Panc1 (cell line): ENCODE measurements at regions not wholly inside any gene's neighbourhood (a gene's known extent, or its start where the extent isn't known, plus 50 kb on each side); places are given as distances from the start of the nearest gene placed in this dataset.

ENCODE experiments used
- ATAC-seq: fragments of 200-7000 bp; cut with Tn5 transposase; 2 replicates; pipeline ENCODE4 v1.9.1; 2020; ENCODE audit warnings: mild to moderate bottlenecking, moderate library complexity
- BruUV-seq: library from RNA; stranded (reverse); fragments of 400-500 nt; replicated peaks from 2 replicates; lab custom pipeline; 2021; lab: Mats Ljungman, UMichigan
- CTCF ChIA-PET: fragments of 300-600 bp; sonication (Branson Sonifier 250); formaldehyde crosslinking; loops from one replicate; lab custom pipeline; 2022; ENCODE audit warnings: antibody characterized with exemption; lab: Charles Lee
- POLR2A ChIA-PET: fragments of 300-600 bp; sonication (Branson Sonifier 250); formaldehyde crosslinking; loops from one replicate; lab custom pipeline; 2022; ENCODE audit warnings: antibody characterized with exemption; lab: Charles Lee
- DNase-seq: peaks from one replicate; pipeline ENCODE4 v3.0.0-alpha.2; 2010; ENCODE audit warnings: low read depth, low spot score
- H3K27ac ChIP-seq: 2 replicates; pipeline ENCODE4 v1.5.1; 2011; ENCODE audit warnings: mild to moderate bottlenecking, low read length, inconsistent platforms
- H3K27me3 ChIP-seq: fragments of 200-500 bp; sonication (Bioruptor generic); 2 replicates; pipeline ENCODE4 v1.6.0; 2014; ENCODE audit warnings: low read length, inconsistent platforms; ENCODE audit not compliant: control insufficient read depth, insufficient read depth
- H3K36me3 ChIP-seq: fragments of 200-500 bp; sonication (Bioruptor generic); 2 replicates; pipeline ENCODE4 v1.5.1; 2014; ENCODE audit warnings: inconsistent platforms, mild to moderate bottlenecking, low read length, moderate library complexity; ENCODE audit not compliant: control insufficient read depth, insufficient read depth
- H3K4me1 ChIP-seq: 2 replicates; pipeline ENCODE4 v1.5.1; 2011; ENCODE audit warnings: inconsistent platforms, mild to moderate bottlenecking, low read length, moderate library complexity; ENCODE audit not compliant: control insufficient read depth, insufficient read depth
- H3K4me3 ChIP-seq, 2 experiments: 2 replicates each; pipeline ENCODE4 v1.5.1; 2011 to 2012; ENCODE audit warnings: low read depth in 2 of 2, low read length in 2 of 2, mild to moderate bottlenecking in 2 of 2, inconsistent platforms in 1 of 2, moderate library complexity in 1 of 2
- H3K9me3 ChIP-seq: fragments of 200-500 bp; sonication (Bioruptor generic); 2 replicates; pipeline ENCODE4 v1.5.1; 2014; ENCODE audit warnings: low read depth, mild to moderate bottlenecking, inconsistent platforms, low read length, moderate library complexity; ENCODE audit not compliant: control insufficient read depth, insufficient read depth
- POLR2AphosphoS5 ChIP-seq: IDR thresholded peaks from 2 replicates; pipeline ENCODE4 v1.6.1; 2012; ENCODE audit warnings: mild to moderate bottlenecking, low read depth, low read length, moderate library complexity
- SIN3A ChIP-seq: IDR thresholded peaks from 2 replicates; pipeline ENCODE4 v1.6.1; 2012; ENCODE audit warnings: low read depth, mild to moderate bottlenecking, low read length, moderate library complexity, borderline replicate concordance; ENCODE audit not compliant: insufficient read depth
- TCF7L2 ChIP-seq: IDR thresholded peaks from 2 replicates; pipeline ENCODE4 v1.6.1; 2011; ENCODE audit warnings: mild to moderate bottlenecking, low read depth, low read length, inconsistent platforms
- in situ Hi-C: cut with HindIII; loops from 2 replicates; pipeline ENCODE4 v1.10.0; 2016; ENCODE audit warnings: low sequenced_read_pairs, low pct_unique_long_range_greater_than_20kb
- intact Hi-C: fragments of 100-400 bp; cut with micrococcal nuclease; formaldehyde crosslinking; loops from one replicate; pipeline ENCODE4 v1.10.0; 2022; ENCODE audit not compliant: unreplicated experiment
- TF ChIP-seq, protein P1 (sequence below), 2 experiments: IDR thresholded peaks; 2 replicates each; pipeline ENCODE4 v1.6.1; 2011 to 2012; ENCODE audit warnings: low read depth in 2 of 2, control low read depth in 1 of 2, low read length in 1 of 2, mild to moderate bottlenecking in 1 of 2, moderate library complexity in 1 of 2; ENCODE audit not compliant: insufficient read depth in 1 of 2
- TF ChIP-seq, protein P2 (sequence below): fragments of 450-650 bp; IDR thresholded peaks from 2 replicates; pipeline ENCODE4 v1.5.1; 2017; ENCODE audit warnings: mild to moderate bottlenecking

DNA sequence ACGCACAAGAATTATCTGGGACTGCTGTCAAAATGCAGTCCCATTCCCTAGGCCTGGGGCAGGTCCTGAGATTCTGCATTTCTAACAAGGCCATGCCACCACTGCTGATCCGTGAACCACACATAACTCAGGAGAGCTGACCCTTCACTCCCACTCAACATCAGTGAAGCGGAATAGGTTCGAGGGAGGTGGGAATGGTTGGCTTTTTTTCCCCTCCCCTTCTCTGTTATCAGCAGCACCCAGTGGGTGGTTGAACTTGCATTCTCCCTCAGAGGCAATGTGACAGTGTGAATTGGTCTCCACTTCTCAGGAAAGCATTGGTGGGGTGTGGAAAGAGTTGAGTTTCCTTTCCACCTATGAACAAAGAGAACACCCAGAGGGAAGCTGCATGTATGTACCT lies 344.3 kb downstream of the GADD45G start:
- in situ Hi-C loops (no loop called here), intact Hi-C loops (no loop called here)
- H3K27ac ChIP-seq, result no peak overlapping the region
- no peaks in the 10 kb centered on the region for H3K36me3 ChIP-seq
- DNase-seq (no peak), ATAC-seq (no peak)
- ChIA-PET POLR2A (no interaction called here), CTCF (no interaction called here)
- no peaks in the 10 kb centered on the region for H3K4me1 ChIP-seq
- no peak overlapping the region for H3K4me3 ChIP-seq
- no TSS peak for BruUV-seq
- TF ChIP-seq SIN3A, result no peak
- TF ChIP-seq POLR2AphosphoS5, result no peak
- TF ChIP-seq, protein P1, sequence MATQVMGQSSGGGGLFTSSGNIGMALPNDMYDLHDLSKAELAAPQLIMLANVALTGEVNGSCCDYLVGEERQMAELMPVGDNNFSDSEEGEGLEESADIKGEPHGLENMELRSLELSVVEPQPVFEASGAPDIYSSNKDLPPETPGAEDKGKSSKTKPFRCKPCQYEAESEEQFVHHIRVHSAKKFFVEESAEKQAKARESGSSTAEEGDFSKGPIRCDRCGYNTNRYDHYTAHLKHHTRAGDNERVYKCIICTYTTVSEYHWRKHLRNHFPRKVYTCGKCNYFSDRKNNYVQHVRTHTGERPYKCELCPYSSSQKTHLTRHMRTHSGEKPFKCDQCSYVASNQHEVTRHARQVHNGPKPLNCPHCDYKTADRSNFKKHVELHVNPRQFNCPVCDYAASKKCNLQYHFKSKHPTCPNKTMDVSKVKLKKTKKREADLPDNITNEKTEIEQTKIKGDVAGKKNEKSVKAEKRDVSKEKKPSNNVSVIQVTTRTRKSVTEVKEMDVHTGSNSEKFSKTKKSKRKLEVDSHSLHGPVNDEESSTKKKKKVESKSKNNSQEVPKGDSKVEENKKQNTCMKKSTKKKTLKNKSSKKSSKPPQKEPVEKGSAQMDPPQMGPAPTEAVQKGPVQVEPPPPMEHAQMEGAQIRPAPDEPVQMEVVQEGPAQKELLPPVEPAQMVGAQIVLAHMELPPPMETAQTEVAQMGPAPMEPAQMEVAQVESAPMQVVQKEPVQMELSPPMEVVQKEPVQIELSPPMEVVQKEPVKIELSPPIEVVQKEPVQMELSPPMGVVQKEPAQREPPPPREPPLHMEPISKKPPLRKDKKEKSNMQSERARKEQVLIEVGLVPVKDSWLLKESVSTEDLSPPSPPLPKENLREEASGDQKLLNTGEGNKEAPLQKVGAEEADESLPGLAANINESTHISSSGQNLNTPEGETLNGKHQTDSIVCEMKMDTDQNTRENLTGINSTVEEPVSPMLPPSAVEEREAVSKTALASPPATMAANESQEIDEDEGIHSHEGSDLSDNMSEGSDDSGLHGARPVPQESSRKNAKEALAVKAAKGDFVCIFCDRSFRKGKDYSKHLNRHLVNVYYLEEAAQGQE (IDR thresholded peaks at IDR 0.05; ENCODE audit: insufficient read depth in 1 of 2, low read depth in 2 of 2, low read length in 1 of 2), result no peak
- TF ChIP-seq, protein P2, sequence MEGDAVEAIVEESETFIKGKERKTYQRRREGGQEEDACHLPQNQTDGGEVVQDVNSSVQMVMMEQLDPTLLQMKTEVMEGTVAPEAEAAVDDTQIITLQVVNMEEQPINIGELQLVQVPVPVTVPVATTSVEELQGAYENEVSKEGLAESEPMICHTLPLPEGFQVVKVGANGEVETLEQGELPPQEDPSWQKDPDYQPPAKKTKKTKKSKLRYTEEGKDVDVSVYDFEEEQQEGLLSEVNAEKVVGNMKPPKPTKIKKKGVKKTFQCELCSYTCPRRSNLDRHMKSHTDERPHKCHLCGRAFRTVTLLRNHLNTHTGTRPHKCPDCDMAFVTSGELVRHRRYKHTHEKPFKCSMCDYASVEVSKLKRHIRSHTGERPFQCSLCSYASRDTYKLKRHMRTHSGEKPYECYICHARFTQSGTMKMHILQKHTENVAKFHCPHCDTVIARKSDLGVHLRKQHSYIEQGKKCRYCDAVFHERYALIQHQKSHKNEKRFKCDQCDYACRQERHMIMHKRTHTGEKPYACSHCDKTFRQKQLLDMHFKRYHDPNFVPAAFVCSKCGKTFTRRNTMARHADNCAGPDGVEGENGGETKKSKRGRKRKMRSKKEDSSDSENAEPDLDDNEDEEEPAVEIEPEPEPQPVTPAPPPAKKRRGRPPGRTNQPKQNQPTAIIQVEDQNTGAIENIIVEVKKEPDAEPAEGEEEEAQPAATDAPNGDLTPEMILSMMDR, result no peak
- no peak for TF ChIP-seq TCF7L2
- H3K27me3 ChIP-seq, result no peaks in the 10 kb centered on the region
- H3K9me3 ChIP-seq, result no peaks in the 10 kb centered on the region

DNA sequence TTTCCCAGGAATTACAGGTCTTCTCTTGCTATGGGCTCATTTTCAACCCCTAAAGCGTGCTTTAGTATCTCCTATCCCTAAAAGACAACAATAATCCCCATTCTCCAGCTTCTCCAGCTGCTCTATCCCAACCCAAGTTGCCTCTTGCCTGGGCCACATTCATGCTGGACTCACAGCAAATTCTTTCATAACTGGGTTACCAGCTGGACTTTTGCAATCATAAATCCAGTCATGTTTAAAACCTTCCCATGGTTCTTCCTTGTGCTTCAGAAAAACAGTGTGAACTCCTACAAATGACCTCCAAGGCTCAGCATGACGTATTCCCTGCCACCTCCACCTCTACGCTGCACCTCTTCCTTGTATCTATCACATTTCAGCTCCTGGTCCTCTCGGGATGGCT lies 346.9 kb downstream of the GADD45G start:
- DNase-seq (no peak), ATAC-seq (no peak)
- TF ChIP-seq POLR2AphosphoS5, result no peak
- TF ChIP-seq, protein P2, result no peak
- no peak for TF ChIP-seq TCF7L2
- no peak overlapping the region for H3K27ac ChIP-seq
- no peaks in the 10 kb centered on the region for H3K4me1 ChIP-seq
- POLR2A ChIA-PET, result no interaction called here
- no peaks in the 10 kb centered on the region for H3K9me3 ChIP-seq
- no peak overlapping the region for H3K4me3 ChIP-seq
- CTCF ChIA-PET, result no interaction called here
- H3K27me3 ChIP-seq, result no peaks in the 10 kb centered on the region
- intact Hi-C loops (no loop called here), in situ Hi-C loops (no loop called here)
- H3K36me3 ChIP-seq, result no peaks in the 10 kb centered on the region
- BruUV-seq, result no TSS peak

DNA sequence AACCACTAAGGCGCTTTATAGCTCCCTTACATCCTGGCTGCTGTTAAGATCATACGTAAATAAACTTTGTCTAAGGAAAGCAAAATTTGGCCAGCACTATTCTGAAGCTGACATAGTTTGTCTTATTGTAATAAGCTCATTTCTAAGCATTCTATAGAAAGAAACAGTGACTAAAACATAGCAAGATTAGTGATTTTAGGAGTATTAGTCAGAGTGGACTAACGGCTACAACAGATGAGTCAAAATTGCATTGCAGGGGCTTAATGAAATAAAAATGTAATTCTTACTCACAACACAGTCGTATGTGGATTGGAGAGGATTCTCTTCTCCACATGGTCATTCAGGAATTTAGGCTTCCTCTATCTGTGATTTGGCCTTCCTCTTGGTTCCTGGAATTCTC lies 347.6 kb downstream of the GADD45G start:
- H3K27me3 ChIP-seq, result no peaks in the 10 kb centered on the region
- in situ Hi-C loops, result no loop called here
- H3K4me1 ChIP-seq, result no peaks in the 10 kb centered on the region
- POLR2A ChIA-PET, result no interaction called here
- BruUV-seq, result no TSS peak
- no peak for TF ChIP-seq POLR2AphosphoS5
- no peak for TF ChIP-seq SIN3A
- no peak for TF ChIP-seq TCF7L2
- TF ChIP-seq, protein P1 (IDR thresholded peaks at IDR 0.05; ENCODE audit: insufficient read depth in 1 of 2, low read depth in 2 of 2, low read length in 1 of 2), result no peak
- TF ChIP-seq, protein P2, result no peak
- no peaks in the 10 kb centered on the region for H3K36me3 ChIP-seq
- CTCF ChIA-PET, result no interaction called here
- no peaks in the 10 kb centered on the region for H3K9me3 ChIP-seq
- no peak overlapping the region for H3K27ac ChIP-seq
- no peak overlapping the region for H3K4me3 ChIP-seq
- DNase-seq (no peak), ATAC-seq (no peak)
- intact Hi-C loops, result no loop called here
